ENCODE measurements at regions not wholly inside any gene's neighbourhood (a gene's known extent, or its start where the extent isn't known, plus 50 kb on each side); places are given as distances from the start of the nearest gene placed in this dataset.

- TF ChIP-seq CHD7 (IDR thresholded peaks at IDR 0.05; ENCODE audit: insufficient replicate concordance, low read length) (no peak), USF2 (IDR thresholded peaks at IDR 0.05; ENCODE audit: low read length) (no peak), SIRT6 (IDR thresholded peaks at IDR 0.05; ENCODE audit: low read length) (no peak), SRF (IDR thresholded peaks at IDR 0.05; ENCODE audit: low read depth, low read length) (no peak), SIN3A (conservative IDR thresholded peaks at IDR 0.05 in 1 of 2, IDR thresholded peaks at IDR 0.05 in 1 of 2; ENCODE audit: low read depth in 1 of 2, low read length in 2 of 2) (no peak), GABPA (IDR thresholded peaks at IDR 0.05; ENCODE audit: borderline replicate concordance, insufficient read depth, low read length) (no peak), TEAD4 (IDR thresholded peaks at IDR 0.05; ENCODE audit: low read depth, low read length) (no peak), CBX5 (IDR thresholded peaks at IDR 0.05; ENCODE audit: low read depth, low read length) (no peak), PHF8 (conservative IDR thresholded peaks at IDR 0.05; ENCODE audit: low read depth, low read length) (no peak), KDM1A (IDR thresholded peaks at IDR 0.05; ENCODE audit: borderline replicate concordance, low read length) (no peak), SP1 (IDR thresholded peaks at IDR 0.05; ENCODE audit: low read depth, low read length) (no peak)
Observed at GRCh38 chr16:73189136-73189535, 141.2 kb upstream of the ZFHX3 start (continued).

Data from H1 (cell line).